ENCODE measurements at regions not wholly inside any gene's neighbourhood (a gene's known extent, or its start where the extent isn't known, plus 50 kb on each side); places are given as distances from the start of the nearest gene placed in this dataset.

DNA sequence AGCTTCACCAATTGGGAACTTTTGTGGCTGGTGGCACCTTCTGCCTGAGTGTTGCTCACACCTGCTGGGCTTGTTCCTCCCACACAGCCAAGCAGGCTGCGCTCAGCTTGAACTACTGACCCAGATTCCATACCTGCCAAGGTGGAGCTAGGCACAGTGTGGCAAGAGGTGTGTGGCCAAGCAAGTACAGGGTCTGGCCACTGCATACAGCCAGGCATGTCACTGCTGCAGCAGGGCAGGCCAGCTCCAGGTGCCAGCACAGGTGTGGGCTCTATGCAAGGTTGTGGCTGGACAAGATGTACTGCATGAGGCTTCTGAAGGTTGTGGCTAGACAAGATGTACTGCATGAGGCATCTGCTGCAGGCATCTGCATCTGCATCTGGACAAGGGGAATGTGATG lies 1254.8 kb downstream of the AMY1C start:
- H3K9me3 ChIP-seq (ENCODE audit: control insufficient read depth, insufficient read depth, low read length) = no peaks in the 10 kb centered on the region
- no peaks in the 10 kb centered on the region for H3K36me3 ChIP-seq (ENCODE audit: control insufficient read depth, insufficient read depth, low read length)
- H3K4me3 ChIP-seq (ENCODE audit: low read depth, low read length) = no peak overlapping the region
- H3K4me1 ChIP-seq (ENCODE audit: control insufficient read depth, insufficient read depth, low read length) = no peaks in the 10 kb centered on the region
- no peaks in the 10 kb centered on the region for H3K27me3 ChIP-seq (ENCODE audit: control insufficient read depth, insufficient read depth, low read length)
- no peak overlapping the region for H3K9ac ChIP-seq (ENCODE audit: low read depth, low read length)
- H3K27ac ChIP-seq (ENCODE audit: low read depth, low read length) = no peak overlapping the region

DNA sequence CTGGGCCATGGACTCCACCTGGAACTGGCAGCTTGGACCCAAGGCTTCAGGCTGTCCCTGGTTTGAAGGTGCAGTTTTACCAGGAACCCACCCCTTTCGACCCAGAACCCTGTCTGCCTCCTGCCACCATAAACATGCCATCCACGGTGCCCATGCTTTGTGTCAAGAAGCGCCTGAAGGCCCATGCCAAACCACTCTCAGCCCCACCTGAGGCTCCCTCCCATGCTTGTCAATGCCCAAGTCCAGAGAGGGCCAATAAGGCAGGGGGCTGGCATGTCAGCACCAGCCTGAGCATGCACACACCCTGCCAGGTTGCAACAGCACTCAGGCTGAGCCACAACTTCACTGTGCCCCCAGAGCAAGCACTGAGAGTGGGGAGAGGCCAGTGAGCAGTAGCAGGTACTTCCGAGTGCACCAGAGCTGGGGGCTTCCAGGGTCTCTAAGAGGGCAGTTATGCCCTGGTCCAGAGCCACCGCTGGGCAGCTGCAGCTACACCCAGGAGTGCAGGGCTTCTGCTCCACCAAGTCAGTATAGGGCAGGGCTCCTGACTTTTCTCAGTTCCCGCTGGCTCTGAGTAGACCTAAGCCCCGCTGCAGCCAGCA lies 1256.0 kb downstream of the AMY1C start:
- no peak overlapping the region for H3K4me3 ChIP-seq (ENCODE audit: low read depth, low read length)
- H3K4me1 ChIP-seq (ENCODE audit: control insufficient read depth, insufficient read depth, low read length) = no peaks in the 10 kb centered on the region
- H3K9ac ChIP-seq (ENCODE audit: low read depth, low read length) = no peak overlapping the region
- no peaks in the 10 kb centered on the region for H3K27me3 ChIP-seq (ENCODE audit: control insufficient read depth, insufficient read depth, low read length)
- no peaks in the 10 kb centered on the region for H3K9me3 ChIP-seq (ENCODE audit: control insufficient read depth, insufficient read depth, low read length)
- no peak overlapping the region for H3K27ac ChIP-seq (ENCODE audit: low read depth, low read length)
- H3K36me3 ChIP-seq (ENCODE audit: control insufficient read depth, insufficient read depth, low read length) = no peaks in the 10 kb centered on the region

DNA sequence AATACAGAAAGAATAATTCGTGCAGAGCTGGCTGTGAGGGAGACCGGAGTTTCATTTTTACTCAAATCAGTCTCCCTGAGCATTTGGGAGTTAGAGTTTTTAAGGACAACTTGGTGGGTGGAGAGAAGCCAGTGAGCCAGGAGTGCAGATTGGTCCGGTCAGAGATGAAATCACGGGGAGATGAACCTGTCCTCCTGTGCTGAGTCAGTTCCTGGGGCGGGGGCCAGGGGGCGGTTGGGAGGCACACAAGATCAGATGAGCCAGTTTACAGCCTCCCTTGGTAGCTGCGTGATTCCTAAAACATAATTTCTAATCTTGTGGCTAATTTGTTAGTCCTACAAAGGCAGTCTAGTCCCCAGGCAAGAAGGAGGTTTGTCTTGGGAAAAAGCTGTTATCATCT lies 1267.9 kb downstream of the AMY1C start:
- Histone ChIP-seq H3K9ac (ENCODE audit: low read depth, low read length) (no peak overlapping the region), H3K36me3 (ENCODE audit: control insufficient read depth, insufficient read depth, low read length) (no peaks in the 10 kb centered on the region), H3K27ac (ENCODE audit: low read depth, low read length) (no peak overlapping the region)

DNA sequence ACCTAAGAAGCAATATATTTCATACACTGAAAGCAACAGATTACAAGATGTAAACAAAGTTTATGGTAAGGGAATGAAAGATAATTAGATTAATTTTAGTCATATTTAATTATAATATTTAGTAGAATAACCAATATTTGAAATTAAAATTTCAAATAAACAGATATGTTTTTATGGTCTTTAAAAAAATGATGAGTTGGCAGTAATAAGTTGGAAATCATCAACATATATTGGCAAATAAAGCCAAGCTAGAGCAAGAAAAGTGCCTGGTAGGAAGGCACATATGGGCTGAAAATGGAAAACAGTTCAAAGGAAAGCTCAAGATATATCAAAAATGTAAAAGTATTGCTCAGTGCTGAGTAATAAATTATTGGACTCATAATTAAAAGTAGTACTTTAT lies 1274.0 kb downstream of the AMY1C start:
- Histone ChIP-seq H3K4me3 (ENCODE audit: low read depth, low read length) (no peak overlapping the region), H3K9me3 (ENCODE audit: control insufficient read depth, insufficient read depth, low read length) (no peaks in the 10 kb centered on the region), H3K9ac (ENCODE audit: low read depth, low read length) (no peak overlapping the region), H3K27ac (ENCODE audit: low read depth, low read length) (no peak overlapping the region), H3K4me1 (ENCODE audit: control insufficient read depth, insufficient read depth, low read length) (0 out of 2 replicates have a peak, but pooled peaks cover 3% of the 10 kb centered on the region), H3K36me3 (ENCODE audit: control insufficient read depth, insufficient read depth, low read length) (no peaks in the 10 kb centered on the region), H3K27me3 (ENCODE audit: control insufficient read depth, insufficient read depth, low read length) (no peaks in the 10 kb centered on the region)

More for the DNA sequence above, 1267.9 kb downstream of the AMY1C start:
- Histone ChIP-seq H3K27me3 (ENCODE audit: control insufficient read depth, insufficient read depth, low read length) (no peaks in the 10 kb centered on the region), H3K4me3 (ENCODE audit: low read depth, low read length) (no peak overlapping the region), H3K4me1 (ENCODE audit: control insufficient read depth, insufficient read depth, low read length) (no peaks in the 10 kb centered on the region), H3K9me3 (ENCODE audit: control insufficient read depth, insufficient read depth, low read length) (no peaks in the 10 kb centered on the region)

DNA sequence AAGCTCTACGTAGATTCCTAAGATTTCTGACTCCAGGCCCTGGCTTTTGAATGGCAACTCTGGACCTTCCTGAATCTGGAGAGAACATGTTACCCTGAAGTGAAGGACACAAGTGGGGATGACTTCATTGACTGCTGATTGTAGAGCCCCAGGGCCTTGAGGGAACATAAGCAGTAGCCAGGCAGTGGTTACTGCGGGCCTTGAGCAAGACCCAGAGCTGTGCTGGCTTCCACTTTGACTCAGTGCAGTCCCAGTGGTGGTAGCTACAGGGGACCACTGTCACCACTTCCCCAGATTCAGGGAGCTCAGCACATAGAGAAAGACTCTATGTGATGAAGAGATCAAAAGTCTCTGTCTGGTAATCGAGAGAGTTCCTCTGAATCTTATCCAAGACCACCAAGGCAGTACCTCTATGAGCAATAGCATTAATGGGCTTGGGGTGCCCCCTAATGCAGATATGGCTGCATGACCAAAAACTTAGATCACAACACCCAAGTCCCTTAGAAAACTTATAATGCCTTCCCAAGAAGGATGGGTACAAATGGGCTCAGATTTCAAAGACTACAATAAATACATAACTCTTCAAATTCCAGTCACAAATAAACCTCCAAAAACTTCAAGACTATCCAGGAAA lies 1278.3 kb downstream of the AMY1C start:
- H3K4me3 ChIP-seq (ENCODE audit: low read depth, low read length) = no peak overlapping the region
- H3K4me1 ChIP-seq (ENCODE audit: control insufficient read depth, insufficient read depth, low read length) = 0 out of 2 replicates have a peak, but pooled peaks cover 3% of the 10 kb centered on the region
- H3K9ac ChIP-seq (ENCODE audit: low read depth, low read length) = no peak overlapping the region
- H3K9me3 ChIP-seq (ENCODE audit: control insufficient read depth, insufficient read depth, low read length) = no peaks in the 10 kb centered on the region
- H3K27ac ChIP-seq (ENCODE audit: low read depth, low read length) = no peak overlapping the region
- no peaks in the 10 kb centered on the region for H3K27me3 ChIP-seq (ENCODE audit: control insufficient read depth, insufficient read depth, low read length)
- H3K36me3 ChIP-seq (ENCODE audit: control insufficient read depth, insufficient read depth, low read length) = no peaks in the 10 kb centered on the region

DNA sequence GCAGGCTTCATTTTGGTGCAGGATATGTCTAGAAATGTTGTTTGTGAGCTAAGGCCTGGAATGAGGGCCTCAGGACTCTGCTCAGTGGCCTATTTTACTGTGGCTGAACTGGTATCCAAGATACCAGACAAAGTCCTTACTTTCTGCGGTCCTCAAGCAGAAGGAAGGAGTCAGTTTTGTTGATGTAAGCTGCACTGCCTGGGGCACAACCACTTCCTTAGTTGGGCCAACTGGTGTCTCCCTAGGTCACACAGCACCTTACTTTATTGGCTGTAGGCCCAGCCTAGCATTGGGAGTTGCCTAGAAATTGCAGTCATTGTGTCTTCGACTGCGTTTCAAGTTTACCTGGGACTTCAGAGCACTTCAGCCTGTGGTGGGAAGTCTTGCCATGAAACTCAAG lies 1322.7 kb downstream of the AMY1C start:
- no peaks in the 10 kb centered on the region for H3K4me1 ChIP-seq (ENCODE audit: control insufficient read depth, insufficient read depth, low read length)
- no peak overlapping the region for H3K27ac ChIP-seq (ENCODE audit: low read depth, low read length)
- H3K36me3 ChIP-seq (ENCODE audit: control insufficient read depth, insufficient read depth, low read length) = no peaks in the 10 kb centered on the region
- H3K27me3 ChIP-seq (ENCODE audit: control insufficient read depth, insufficient read depth, low read length) = no peaks in the 10 kb centered on the region
- no peak overlapping the region for H3K9ac ChIP-seq (ENCODE audit: low read depth, low read length)
- no peak overlapping the region for H3K4me3 ChIP-seq (ENCODE audit: low read depth, low read length)
- peaks cover 4% of the 10 kb centered on the region; the same call in 1 of the 2 replicates for H3K9me3 ChIP-seq (ENCODE audit: control insufficient read depth, insufficient read depth, low read length)

DNA sequence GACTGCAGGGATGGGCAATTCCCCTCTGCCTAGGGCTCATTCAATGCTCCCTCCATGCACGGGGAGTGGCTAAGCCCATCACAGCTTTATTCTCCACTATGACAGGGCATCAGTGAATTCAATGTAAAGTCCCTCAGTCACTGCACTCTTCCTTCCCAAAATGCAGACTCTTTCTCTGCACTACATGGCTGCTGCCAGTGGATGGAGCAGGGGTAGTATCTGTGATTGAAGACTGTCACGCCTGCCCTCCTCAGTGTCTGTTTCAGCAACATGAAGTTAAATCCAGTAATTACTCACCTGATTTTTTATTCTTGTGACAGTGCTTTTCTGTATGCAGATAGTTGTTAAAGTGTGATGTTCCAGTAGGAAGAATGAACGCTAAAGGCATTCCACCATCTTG lies 1323.2 kb downstream of the AMY1C start:
- H3K36me3 ChIP-seq (ENCODE audit: control insufficient read depth, insufficient read depth, low read length) = no peaks in the 10 kb centered on the region
- H3K27ac ChIP-seq (ENCODE audit: low read depth, low read length) = no peak overlapping the region
- no peaks in the 10 kb centered on the region for H3K4me1 ChIP-seq (ENCODE audit: control insufficient read depth, insufficient read depth, low read length)
- H3K4me3 ChIP-seq (ENCODE audit: low read depth, low read length) = no peak overlapping the region
- no peaks in the 10 kb centered on the region for H3K27me3 ChIP-seq (ENCODE audit: control insufficient read depth, insufficient read depth, low read length)
- no peak overlapping the region for H3K9ac ChIP-seq (ENCODE audit: low read depth, low read length)
- peaks cover 1% of the 10 kb centered on the region; the same call in 1 of the 2 replicates for H3K9me3 ChIP-seq (ENCODE audit: control insufficient read depth, insufficient read depth, low read length)

DNA sequence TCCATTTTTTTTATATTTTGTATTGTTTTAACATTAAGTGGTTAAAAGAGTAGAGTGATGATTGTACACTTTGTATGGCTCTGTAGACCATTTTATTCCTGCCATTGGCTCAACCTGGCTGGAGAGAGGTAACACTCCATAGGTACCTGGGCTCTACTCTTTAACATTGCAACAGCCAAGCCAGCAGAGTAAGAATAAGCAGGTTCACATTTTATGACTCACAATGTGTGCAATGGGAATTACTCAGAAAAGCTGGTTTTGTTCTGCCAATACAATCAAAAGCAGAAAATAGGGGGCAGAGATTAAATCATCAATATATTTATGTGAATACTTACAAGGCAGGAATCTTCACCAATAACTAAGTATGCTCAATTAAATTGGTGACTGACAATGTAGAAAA lies 1324.0 kb downstream of the AMY1C start:
- no peaks in the 10 kb centered on the region for H3K4me1 ChIP-seq (ENCODE audit: control insufficient read depth, insufficient read depth, low read length)

DNA sequence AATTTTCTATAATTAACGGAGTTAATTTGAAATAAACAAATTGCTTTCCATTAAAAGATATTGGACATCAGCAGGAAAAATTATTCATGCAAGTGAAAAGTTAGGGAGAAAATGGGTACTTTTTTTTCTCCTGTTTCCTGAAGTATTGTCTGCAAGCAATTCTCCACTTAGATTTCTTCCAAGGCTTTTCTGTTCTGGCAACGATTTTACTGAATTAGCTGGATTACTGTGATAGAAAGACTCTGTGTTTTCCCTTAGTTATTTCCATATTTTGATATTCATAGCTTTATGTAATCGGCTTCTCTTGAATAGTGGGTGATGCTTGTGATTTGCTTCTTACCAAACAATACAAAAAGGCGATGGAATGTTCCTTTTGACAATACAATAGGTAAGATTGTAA lies 1333.9 kb downstream of the AMY1C start:
- Histone ChIP-seq H3K4me1 (ENCODE audit: control insufficient read depth, insufficient read depth, low read length) (no peaks in the 10 kb centered on the region), H3K36me3 (ENCODE audit: control insufficient read depth, insufficient read depth, low read length) (no peaks in the 10 kb centered on the region), H3K27me3 (ENCODE audit: control insufficient read depth, insufficient read depth, low read length) (no peaks in the 10 kb centered on the region), H3K27ac (ENCODE audit: low read depth, low read length) (no peak overlapping the region), H3K4me3 (ENCODE audit: low read depth, low read length) (no peak overlapping the region), H3K9ac (ENCODE audit: low read depth, low read length) (no peak overlapping the region), H3K9me3 (ENCODE audit: control insufficient read depth, insufficient read depth, low read length) (no peaks in the 10 kb centered on the region)

More for the DNA sequence above, 1324.0 kb downstream of the AMY1C start:
- H3K36me3 ChIP-seq (ENCODE audit: control insufficient read depth, insufficient read depth, low read length) = no peaks in the 10 kb centered on the region
- no peak overlapping the region for H3K27ac ChIP-seq (ENCODE audit: low read depth, low read length)
- H3K4me3 ChIP-seq (ENCODE audit: low read depth, low read length) = no peak overlapping the region
- H3K9ac ChIP-seq (ENCODE audit: low read depth, low read length) = no peak overlapping the region
- H3K9me3 ChIP-seq (ENCODE audit: control insufficient read depth, insufficient read depth, low read length) = no peaks in the 10 kb centered on the region
- no peaks in the 10 kb centered on the region for H3K27me3 ChIP-seq (ENCODE audit: control insufficient read depth, insufficient read depth, low read length)

DNA sequence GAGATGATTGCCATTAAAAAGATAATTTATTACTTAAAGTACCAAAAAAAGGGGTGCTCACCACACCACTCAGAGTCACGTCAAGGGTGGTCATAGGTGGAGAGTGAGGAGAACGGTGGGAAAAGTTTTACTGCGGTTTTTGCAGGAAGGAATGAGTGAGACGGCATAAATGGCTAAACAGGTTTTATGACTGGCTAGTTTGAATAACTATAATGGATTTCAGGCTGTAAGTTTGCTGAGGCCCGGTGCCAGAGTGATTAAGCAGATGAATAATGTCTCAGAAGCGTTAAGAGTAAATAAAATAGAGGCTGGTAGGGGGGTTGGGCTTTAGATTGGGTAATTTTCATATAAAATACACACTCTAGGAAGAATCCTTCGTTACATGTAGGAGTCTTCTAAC lies 1337.8 kb downstream of the AMY1C start:
- H3K4me3 ChIP-seq (ENCODE audit: low read depth, low read length) = no peak overlapping the region
- H3K9ac ChIP-seq (ENCODE audit: low read depth, low read length) = no peak overlapping the region
- H3K27ac ChIP-seq (ENCODE audit: low read depth, low read length) = no peak overlapping the region
- H3K27me3 ChIP-seq (ENCODE audit: control insufficient read depth, insufficient read depth, low read length) = no peaks in the 10 kb centered on the region
- H3K36me3 ChIP-seq (ENCODE audit: control insufficient read depth, insufficient read depth, low read length) = no peaks in the 10 kb centered on the region
- H3K9me3 ChIP-seq (ENCODE audit: control insufficient read depth, insufficient read depth, low read length) = no peaks in the 10 kb centered on the region
- H3K4me1 ChIP-seq (ENCODE audit: control insufficient read depth, insufficient read depth, low read length) = peaks cover 12% of the 10 kb centered on the region; the same call in 1 of the 2 replicates

DNA sequence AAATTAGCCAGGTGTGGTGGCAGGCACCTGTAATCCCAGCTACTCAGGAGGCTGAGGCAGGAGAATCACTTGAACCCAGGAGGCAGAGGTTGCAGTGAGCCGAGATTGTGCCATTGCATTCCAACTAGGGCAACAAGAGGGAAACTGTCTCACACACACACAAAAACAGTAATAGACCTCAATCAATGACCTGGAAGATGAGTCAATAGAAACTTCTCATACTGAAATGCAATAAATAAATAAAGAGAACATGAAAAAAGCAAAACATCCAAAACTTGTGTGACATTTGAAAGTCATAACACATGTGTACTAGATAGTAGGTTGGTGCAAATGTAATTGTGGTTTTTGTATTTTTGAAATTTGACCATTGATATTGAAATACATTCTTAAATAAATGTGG lies 1338.5 kb downstream of the AMY1C start:
- Histone ChIP-seq H3K4me3 (ENCODE audit: low read depth, low read length) (no peak overlapping the region), H3K36me3 (ENCODE audit: control insufficient read depth, insufficient read depth, low read length) (no peaks in the 10 kb centered on the region), H3K27me3 (ENCODE audit: control insufficient read depth, insufficient read depth, low read length) (no peaks in the 10 kb centered on the region), H3K27ac (ENCODE audit: low read depth, low read length) (no peak overlapping the region), H3K9ac (ENCODE audit: low read depth, low read length) (no peak overlapping the region), H3K4me1 (ENCODE audit: control insufficient read depth, insufficient read depth, low read length) (peaks cover 13% of the 10 kb centered on the region; the same call in 1 of the 2 replicates), H3K9me3 (ENCODE audit: control insufficient read depth, insufficient read depth, low read length) (no peaks in the 10 kb centered on the region)
